GM12878 (cell line): ENCODE measurements at regions not wholly inside any gene's neighbourhood (a gene's known extent, or its start where the extent isn't known, plus 50 kb on each side); places are given as distances from the start of the nearest gene placed in this dataset.

ENCODE experiments used
- BMI1 ChIP-seq: fragments of 450-650 bp; IDR thresholded peaks from 2 replicates; pipeline ENCODE4 v1.6.1; 2016; ENCODE audit warnings: mild to moderate bottlenecking, moderate library complexity, borderline replicate concordance
- BRCA1 ChIP-seq: IDR thresholded peaks from 2 replicates; pipeline ENCODE4 v1.6.1; 2011; ENCODE audit warnings: low read depth, low read length, improper control_type of control experiment
- CBX3 ChIP-seq: fragments of 200-600 bp; sonication (generic); IDR thresholded peaks from 2 replicates; pipeline ENCODE4 v1.6.1; 2016; ENCODE audit warnings: low read depth, borderline replicate concordance
- DPF2 ChIP-seq: fragments of 450-650 bp; IDR thresholded peaks from 2 replicates; pipeline ENCODE4 v1.6.1; 2017; ENCODE audit warnings: mild to moderate bottlenecking
- EED ChIP-seq: sonication (generic); IDR thresholded peaks from 2 replicates; pipeline ENCODE4 v1.6.1; 2016; ENCODE audit warnings: antibody characterized with exemption, low read depth
- ETV6 ChIP-seq, 2 experiments: fragments of 450-650 bp in 1 of 2; IDR thresholded peaks in 1 of 2; conservative IDR thresholded peaks in 1 of 2; 2 replicates each; pipeline ENCODE4 v1.6.1; 2014; ENCODE audit warnings: antibody characterized with exemption in 1 of 2, borderline replicate concordance in 1 of 2, low read depth in 1 of 2, mild to moderate bottlenecking in 1 of 2, moderate library complexity in 1 of 2
- FOXM1 ChIP-seq: IDR thresholded peaks from 2 replicates; pipeline ENCODE4 v1.6.1; 2012; ENCODE audit warnings: low read depth, mild to moderate bottlenecking, inconsistent platforms, low read length, moderate library complexity
- GABPA ChIP-seq: IDR thresholded peaks from 2 replicates; pipeline ENCODE4 v1.6.1; 2014; ENCODE audit warnings: antibody characterized with exemption, low read depth, mild to moderate bottlenecking, inconsistent platforms
- HDAC2 ChIP-seq: fragments of 200-600 bp; sonication (generic); IDR thresholded peaks from 2 replicates; pipeline ENCODE4 v1.6.1; 2017
- JUND ChIP-seq: IDR thresholded peaks from 2 replicates; pipeline ENCODE4 v1.6.1; 2012; ENCODE audit warnings: low read depth, mild to moderate bottlenecking, low read length, improper control_type of control experiment, moderate library complexity
- KLF5 ChIP-seq: fragments of 450-650 bp; IDR thresholded peaks from 2 replicates; pipeline ENCODE4 v1.6.1; 2014; ENCODE audit warnings: mild to moderate bottlenecking; ENCODE audit not compliant: partially characterized antibody
- NFIC ChIP-seq: IDR thresholded peaks from 2 replicates; pipeline ENCODE4 v1.6.1; 2012; ENCODE audit warnings: low read depth, mild to moderate bottlenecking, inconsistent platforms, low read length, moderate library complexity
- NFYA ChIP-seq: IDR thresholded peaks from 2 replicates; pipeline ENCODE4 v1.6.1; 2011; ENCODE audit warnings: low read depth, mild to moderate bottlenecking, low read length, improper control_type of control experiment, borderline replicate concordance
- POLR2A ChIP-seq: IDR thresholded peaks from 2 replicates; pipeline ENCODE4 v1.6.1; 2011; ENCODE audit warnings: low read depth, mild to moderate bottlenecking, low read length
- POLR2AphosphoS5 ChIP-seq: IDR thresholded peaks from 2 replicates; pipeline ENCODE4 v1.6.1; 2011; ENCODE audit warnings: mild to moderate bottlenecking, low read length, inconsistent platforms
- RB1 ChIP-seq: fragments of 450-650 bp; formaldehyde crosslinking; IDR thresholded peaks from 2 replicates; pipeline ENCODE4 v1.6.1; 2017; ENCODE audit warnings: mild to moderate bottlenecking, borderline replicate concordance
- SIX5 ChIP-seq: IDR thresholded peaks from 2 replicates; pipeline ENCODE4 v1.6.1; 2011; ENCODE audit warnings: mild to moderate bottlenecking, low read depth, low read length, moderate library complexity; ENCODE audit not compliant: severe bottlenecking
- SMC3 ChIP-seq: IDR thresholded peaks from 2 replicates; pipeline ENCODE4 v1.6.1; 2011; ENCODE audit warnings: low read length, improper control_type of control experiment, borderline replicate concordance
- SREBF1 ChIP-seq: IDR thresholded peaks from 2 replicates; pipeline ENCODE4 v1.6.1; 2012; ENCODE audit warnings: mild to moderate bottlenecking, low read length
- SUPT20H ChIP-seq: IDR thresholded peaks from 2 replicates; pipeline ENCODE4 v1.6.1; 2011; ENCODE audit warnings: low read depth, mild to moderate bottlenecking, low read length, moderate library complexity, borderline replicate concordance; ENCODE audit not compliant: control insufficient read depth
- SUZ12 ChIP-seq: fragments of 200-600 bp; sonication (generic); IDR thresholded peaks from one replicate; pipeline ENCODE4 v1.6.1; 2018; ENCODE audit warnings: antibody characterized with exemption, mild to moderate bottlenecking; ENCODE audit not compliant: unreplicated experiment
- TCF12 ChIP-seq: IDR thresholded peaks from 2 replicates; pipeline ENCODE4 v1.6.1; 2011; ENCODE audit warnings: low read depth, mild to moderate bottlenecking, low read length
- YY1 ChIP-seq: IDR thresholded peaks from 2 replicates; pipeline ENCODE4 v1.6.1; 2011; ENCODE audit warnings: low read depth, mild to moderate bottlenecking, low read length
- ZNF217 ChIP-seq: fragments of 450-650 bp; IDR thresholded peaks from 2 replicates; pipeline ENCODE4 v1.6.1; 2017; ENCODE audit warnings: antibody characterized with exemption, mild to moderate bottlenecking
- ZSCAN29 ChIP-seq: fragments of 450-650 bp; IDR thresholded peaks from 2 replicates; pipeline ENCODE4 v1.6.1; 2017; ENCODE audit warnings: mild to moderate bottlenecking, moderate library complexity
- TF ChIP-seq, protein P1 (sequence below): fragments of 450-650 bp; IDR thresholded peaks from 2 replicates; pipeline ENCODE4 v1.6.1; 2016; ENCODE audit warnings: mild to moderate bottlenecking
- TF ChIP-seq, protein P2 (sequence below): IDR thresholded peaks from 2 replicates; pipeline ENCODE4 v1.6.1; 2011; ENCODE audit warnings: borderline replicate concordance, low read depth, mild to moderate bottlenecking, moderate library complexity, mixed read lengths, low read length; ENCODE audit not compliant: insufficient read depth; ENCODE audit errors: extremely low read length
- TF ChIP-seq, protein P3 (sequence below): IDR thresholded peaks from 2 replicates; pipeline ENCODE4 v1.6.1; 2011; ENCODE audit warnings: low read depth, low read length, improper control_type of control experiment, borderline replicate concordance
- TF ChIP-seq, protein P4 (sequence below): fragments of 450-650 bp; IDR thresholded peaks from 2 replicates; pipeline ENCODE4 v1.6.1; 2017; ENCODE audit warnings: mild to moderate bottlenecking

DNA sequence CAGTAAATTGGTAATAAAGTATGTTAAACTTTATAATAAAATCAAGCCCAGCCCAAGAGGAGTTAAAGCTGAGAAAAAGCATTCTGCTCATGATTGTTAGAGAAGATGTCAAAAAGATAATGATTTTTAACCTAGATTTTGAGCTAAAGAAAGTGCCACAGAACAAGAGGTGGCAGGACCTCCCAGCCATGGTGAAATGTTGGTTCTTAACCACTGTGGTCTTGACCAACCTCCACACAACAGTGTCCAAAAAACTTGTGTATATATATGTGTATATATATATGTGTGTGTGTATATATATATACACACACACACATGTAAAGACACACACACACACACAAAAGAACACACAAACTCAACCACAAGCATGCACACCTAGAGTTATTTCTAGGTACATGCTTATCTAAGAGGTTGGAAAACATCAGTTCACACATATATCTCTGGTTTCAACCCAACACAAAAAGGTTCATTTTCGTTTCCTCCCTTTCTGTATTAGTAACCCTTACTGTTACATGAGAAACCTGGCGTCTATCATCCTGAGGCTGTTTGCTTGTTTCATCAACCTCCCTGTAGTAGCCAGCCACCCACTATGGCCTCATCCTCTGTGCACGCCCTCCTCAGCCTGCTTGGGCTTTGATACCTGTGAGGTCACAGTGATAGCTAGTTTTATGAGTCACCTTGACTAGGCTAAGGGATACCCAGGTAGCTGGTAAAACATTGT lies 631.8 kb upstream of the ID2 start (continued):
- TF ChIP-seq YY1: 0 out of 2 replicates have a peak, but pooled peaks have one; percentile 8
- peak; percentile 45; the same call in 1 of the 2 replicates for TF ChIP-seq NFIC
- TF ChIP-seq, protein P1, sequence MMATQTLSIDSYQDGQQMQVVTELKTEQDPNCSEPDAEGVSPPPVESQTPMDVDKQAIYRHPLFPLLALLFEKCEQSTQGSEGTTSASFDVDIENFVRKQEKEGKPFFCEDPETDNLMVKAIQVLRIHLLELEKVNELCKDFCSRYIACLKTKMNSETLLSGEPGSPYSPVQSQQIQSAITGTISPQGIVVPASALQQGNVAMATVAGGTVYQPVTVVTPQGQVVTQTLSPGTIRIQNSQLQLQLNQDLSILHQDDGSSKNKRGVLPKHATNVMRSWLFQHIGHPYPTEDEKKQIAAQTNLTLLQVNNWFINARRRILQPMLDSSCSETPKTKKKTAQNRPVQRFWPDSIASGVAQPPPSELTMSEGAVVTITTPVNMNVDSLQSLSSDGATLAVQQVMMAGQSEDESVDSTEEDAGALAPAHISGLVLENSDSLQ: peak; percentile 69; the same call in 1 of the 2 replicates
- no peak for TF ChIP-seq ZNF217
- TF ChIP-seq RB1: no peak
- no peak for TF ChIP-seq POLR2AphosphoS5
- TF ChIP-seq NFYA: no peak
- no peak for TF ChIP-seq BMI1
- TF ChIP-seq KLF5: no peak
- no peak for TF ChIP-seq CBX3
- TF ChIP-seq, protein P2, sequence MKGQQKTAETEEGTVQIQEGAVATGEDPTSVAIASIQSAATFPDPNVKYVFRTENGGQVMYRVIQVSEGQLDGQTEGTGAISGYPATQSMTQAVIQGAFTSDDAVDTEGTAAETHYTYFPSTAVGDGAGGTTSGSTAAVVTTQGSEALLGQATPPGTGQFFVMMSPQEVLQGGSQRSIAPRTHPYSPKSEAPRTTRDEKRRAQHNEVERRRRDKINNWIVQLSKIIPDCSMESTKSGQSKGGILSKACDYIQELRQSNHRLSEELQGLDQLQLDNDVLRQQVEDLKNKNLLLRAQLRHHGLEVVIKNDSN: no peak
- no peak for TF ChIP-seq FOXM1
- no peak for TF ChIP-seq SMC3
- 0 out of 4 replicates have a peak, but pooled peaks of 1 of the 2 experiments have one; percentile 31 for TF ChIP-seq ETV6 (conservative IDR thresholded peaks at IDR 0.05 in 1 of 2, IDR thresholded peaks at IDR 0.05 in 1 of 2; ENCODE audit: borderline replicate concordance in 1 of 2, low read depth in 1 of 2)
- TF ChIP-seq BRCA1: no peak
- TF ChIP-seq, protein P3, sequence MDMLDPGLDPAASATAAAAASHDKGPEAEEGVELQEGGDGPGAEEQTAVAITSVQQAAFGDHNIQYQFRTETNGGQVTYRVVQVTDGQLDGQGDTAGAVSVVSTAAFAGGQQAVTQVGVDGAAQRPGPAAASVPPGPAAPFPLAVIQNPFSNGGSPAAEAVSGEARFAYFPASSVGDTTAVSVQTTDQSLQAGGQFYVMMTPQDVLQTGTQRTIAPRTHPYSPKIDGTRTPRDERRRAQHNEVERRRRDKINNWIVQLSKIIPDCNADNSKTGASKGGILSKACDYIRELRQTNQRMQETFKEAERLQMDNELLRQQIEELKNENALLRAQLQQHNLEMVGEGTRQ: no peak
- no peak for TF ChIP-seq SIX5
- TF ChIP-seq HDAC2: no peak
- TF ChIP-seq JUND: no peak
- peak; percentile 62 for TF ChIP-seq EED
- TF ChIP-seq, protein P4, sequence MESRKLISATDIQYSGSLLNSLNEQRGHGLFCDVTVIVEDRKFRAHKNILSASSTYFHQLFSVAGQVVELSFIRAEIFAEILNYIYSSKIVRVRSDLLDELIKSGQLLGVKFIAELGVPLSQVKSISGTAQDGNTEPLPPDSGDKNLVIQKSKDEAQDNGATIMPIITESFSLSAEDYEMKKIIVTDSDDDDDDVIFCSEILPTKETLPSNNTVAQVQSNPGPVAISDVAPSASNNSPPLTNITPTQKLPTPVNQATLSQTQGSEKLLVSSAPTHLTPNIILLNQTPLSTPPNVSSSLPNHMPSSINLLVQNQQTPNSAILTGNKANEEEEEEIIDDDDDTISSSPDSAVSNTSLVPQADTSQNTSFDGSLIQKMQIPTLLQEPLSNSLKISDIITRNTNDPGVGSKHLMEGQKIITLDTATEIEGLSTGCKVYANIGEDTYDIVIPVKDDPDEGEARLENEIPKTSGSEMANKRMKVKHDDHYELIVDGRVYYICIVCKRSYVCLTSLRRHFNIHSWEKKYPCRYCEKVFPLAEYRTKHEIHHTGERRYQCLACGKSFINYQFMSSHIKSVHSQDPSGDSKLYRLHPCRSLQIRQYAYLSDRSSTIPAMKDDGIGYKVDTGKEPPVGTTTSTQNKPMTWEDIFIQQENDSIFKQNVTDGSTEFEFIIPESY: no peak
- TF ChIP-seq POLR2A: no peak
- TF ChIP-seq ZSCAN29: no peak
- TF ChIP-seq SREBF1: no peak
- 0 out of 2 replicates have a peak, but pooled peaks have one; percentile 18 for TF ChIP-seq GABPA
- TF ChIP-seq TCF12: no peak
- TF ChIP-seq SUZ12: no peak
- no peak for TF ChIP-seq SUPT20H
- TF ChIP-seq DPF2: peak; percentile 38; the same call in 1 of the 2 replicates
